Esophagus muscularis mucosa (tissue), 4 donors: ENCODE measurements at regions not wholly inside any gene's neighbourhood (a gene's known extent, or its start where the extent isn't known, plus 50 kb on each side); places are given as distances from the start of the nearest gene placed in this dataset.
A peak's percentile ranks its signal among the peaks of the same experiment; 100 is the strongest.

ENCODE experiments used
- DNase-seq: peaks from one replicate; pipeline ENCODE4 v3.0.0-alpha.2; 2017; ENCODE audit errors: extremely low spot score
- H3K27ac ChIP-seq, 4 donors: fragments of 200-600 bp; sonication (generic); replicated peaks in 1 of 4; 1 replicate in 3 of 4; 2 replicates in 1 of 4; pipeline ENCODE4 v1.5.1; 2016 to 2019; ENCODE audit warnings: mild to moderate bottlenecking in 1 of 4
- H3K27me3 ChIP-seq, 4 donors: fragments of 200-600 bp; sonication (generic); one replicate each; pipeline versions ENCODE4 v1.5.1 to v1.6.0; 2016 to 2019
- H3K36me3 ChIP-seq, 4 donors: fragments of 200-600 bp; sonication (generic); one replicate each; pipeline ENCODE4 v1.5.1; 2016 to 2019
- H3K4me1 ChIP-seq, 4 donors: fragments of 200-600 bp; sonication (generic); one replicate each; pipeline ENCODE4 v1.5.1; 2016 to 2019
- H3K4me3 ChIP-seq, 4 donors: fragments of 200-600 bp; sonication (generic); 1 replicate in 2 of 4; 2 replicates in 2 of 4; pipeline ENCODE4 v1.5.1; 2016 to 2019; ENCODE audit warnings: mild to moderate bottlenecking in 4 of 4, moderate library complexity in 1 of 4
- H3K9me3 ChIP-seq, 4 donors: fragments of 200-600 bp; sonication (generic); 1 replicate in 3 of 4; 2 replicates in 1 of 4; pipeline ENCODE4 v1.5.1; 2016 to 2019
- CTCF ChIP-seq, 3 experiments: fragments of 200-600 bp in 2 of 3; fragments of 450-650 bp in 1 of 3; sonication (generic) in 2 of 3; IDR thresholded peaks; one replicate each; pipeline ENCODE4 v1.5.1; 2017 to 2019; ENCODE audit warnings: antibody characterized with exemption in 3 of 3, mild to moderate bottlenecking in 2 of 3, moderate library complexity in 1 of 3
- EP300 ChIP-seq: sonication (generic); formaldehyde crosslinking; IDR thresholded peaks from one replicate; pipeline ENCODE4 v1.6.1; 2017; ENCODE audit warnings: antibody characterized with exemption
- POLR2A ChIP-seq: fragments of 450-650 bp; IDR thresholded peaks from one replicate; pipeline ENCODE4 v1.6.1; 2017; ENCODE audit warnings: antibody characterized with exemption, moderate library complexity, mild to moderate bottlenecking, low read depth
- POLR2AphosphoS5 ChIP-seq, 2 donors: sonication (generic); formaldehyde crosslinking; IDR thresholded peaks; one replicate each; pipeline ENCODE4 v1.6.1; 2017; ENCODE audit warnings: antibody characterized with exemption in 2 of 2
- WGBS: methylation state at CpG from one replicate; pipeline ENCODE4 v1.1.5; 2018; 5-methylcytosine and 5-hydroxymethylcytosine counted together
- intact Hi-C: fragments of 100-400 bp; cut with DNase I; formaldehyde crosslinking; loops from one replicate; pipeline ENCODE4 v1.15.1; 2023

GRCh38 chr5:154696891-154697290, 58.3 kb upstream of the LARP1 start:
- H3K36me3 ChIP-seq = no peaks in the 10 kb centered on the region

GRCh38 chr5:154694159-154694558, 61.0 kb upstream of the LARP1 start:
- Histone ChIP-seq H3K9me3 (no peaks in the 10 kb centered on the region), H3K4me1 (peaks cover 7 to 17% (median 15%) of the 10 kb centered on the region in 4 donors), H3K27me3 (no peaks in the 10 kb centered on the region), H3K36me3 (no peaks in the 10 kb centered on the region), H3K27ac (no peak overlapping the region), H3K4me3 (no peak overlapping the region)
- DNase-seq = no peak
- TF ChIP-seq EP300 (no peak), POLR2AphosphoS5 (IDR thresholded peaks at IDR 0.05) (no peak), POLR2A (no peak), CTCF (IDR thresholded peaks at IDR 0.05) (no peak)
- intact Hi-C loops = no loop called here
- WGBS = 95% methylated on average over 3 of the region's 3 CpGs

More at GRCh38 chr5:154696891-154697290, 58.3 kb upstream of the LARP1 start:
- Histone ChIP-seq H3K9me3 (no peaks in the 10 kb centered on the region), H3K27ac (no peak overlapping the region), H3K4me1 (peaks cover 4 to 8% (median 7%) of the 10 kb centered on the region in 4 donors), H3K4me3 (no peak overlapping the region), H3K27me3 (no peaks in the 10 kb centered on the region)
- no peak for DNase-seq
- WGBS = 39% methylated on average over 3 of the region's 3 CpGs
- TF ChIP-seq POLR2AphosphoS5 (IDR thresholded peaks at IDR 0.05) = no peak
- no peak for TF ChIP-seq POLR2A
- TF ChIP-seq EP300 = no peak
- TF ChIP-seq CTCF (IDR thresholded peaks at IDR 0.05) = no peak
- intact Hi-C loops = no loop called here

GRCh38 chr5:154690488-154690887, 64.7 kb upstream of the LARP1 start:
- intact Hi-C loops = no loop called here
- peaks cover 7 to 21% (median 16%) of the 10 kb centered on the region in 4 donors for H3K4me1 ChIP-seq
- TF ChIP-seq POLR2A (no peak), CTCF (IDR thresholded peaks at IDR 0.05) (no peak)
- no peaks in the 10 kb centered on the region for H3K9me3 ChIP-seq
- no peak overlapping the region for H3K27ac ChIP-seq
- no peak for DNase-seq
- no peaks in the 10 kb centered on the region for H3K36me3 ChIP-seq
- no peaks in the 10 kb centered on the region for H3K27me3 ChIP-seq
- no peak overlapping the region for H3K4me3 ChIP-seq
- WGBS = 99% methylated on average over 21 of the region's 28 CpGs

- 96% methylated on average over 4 of the region's 4 CpGs for WGBS
- intact Hi-C loops = no loop called here
- no peak for TF ChIP-seq POLR2AphosphoS5 (IDR thresholded peaks at IDR 0.05)
- TF ChIP-seq EP300 = no peak
- no peak for TF ChIP-seq POLR2A
- no peak for TF ChIP-seq CTCF (IDR thresholded peaks at IDR 0.05)
- Histone ChIP-seq H3K4me3 (no peak overlapping the region), H3K4me1 (peaks cover 8 to 42% (median 30%) of the 10 kb centered on the region in 4 donors), H3K27ac (peak overlapping the region in 1 of 4 donors; percentile 20), H3K9me3 (no peaks in the 10 kb centered on the region), H3K36me3 (no peaks in the 10 kb centered on the region), H3K27me3 (no peaks in the 10 kb centered on the region)
- DNase-seq = no peak
These were observed 68.7 kb upstream of the LARP1 start for GRCh38 chr5:154686490-154686889.

- 22% methylated on average over 13 of the region's 16 CpGs for WGBS
- TF ChIP-seq EP300 = no peak
- Histone ChIP-seq H3K36me3 (no peaks in the 10 kb centered on the region), H3K4me1 (peaks cover 8 to 38% (median 29%) of the 10 kb centered on the region in 4 donors), H3K4me3 (peak overlapping the region; percentile 53 to 66 (median 60)), H3K27me3 (no peaks in the 10 kb centered on the region), H3K9me3 (no peaks in the 10 kb centered on the region), H3K27ac (peak overlapping the region; percentile 72 to 83 (median 82))
- DNase-seq = no peak
- intact Hi-C loops = loop anchor here (5.0 kb wide), 1 partner anchor 74 kb away; the partner anchor contains the start of gene LARP1
These were observed 71.9 kb upstream of the LARP1 start for GRCh38 chr5:154683101-154683880.
